SJCRH30 (cell line): ENCODE measurements at regions not wholly inside any gene's neighbourhood (a gene's known extent, or its start where the extent isn't known, plus 50 kb on each side); places are given as distances from the start of the nearest gene placed in this dataset.

Experiments
- DNase-seq, 2 experiments: peaks; one replicate each; pipeline ENCODE4 v3.0.0-alpha.2; 2015 to 2020
- H3K27ac ChIP-seq: fragments of 250-450 bp; sonication (Bioruptor Pico); 2 replicates; pipeline ENCODE4 v1.5.1; 2020; ENCODE audit warnings: mild to moderate bottlenecking, moderate library complexity
- H3K27me3 ChIP-seq: fragments of 250-450 bp; sonication (Bioruptor Pico); 2 replicates; pipeline ENCODE4 v1.5.1; 2020; ENCODE audit warnings: mild to moderate bottlenecking, moderate library complexity
- H3K36me3 ChIP-seq: fragments of 250-450 bp; sonication (Bioruptor Pico); 2 replicates; pipeline ENCODE4 v1.5.1; 2020; ENCODE audit warnings: mild to moderate bottlenecking, moderate library complexity
- H3K4me1 ChIP-seq: fragments of 250-450 bp; sonication (Bioruptor Pico); 2 replicates; pipeline ENCODE4 v1.5.1; 2020; ENCODE audit warnings: mild to moderate bottlenecking, moderate library complexity
- H3K4me3 ChIP-seq: fragments of 250-450 bp; sonication (Bioruptor Pico); 2 replicates; pipeline ENCODE4 v1.5.1; 2020; ENCODE audit warnings: mild to moderate bottlenecking, moderate library complexity
- H3K9me3 ChIP-seq: fragments of 250-450 bp; sonication (Bioruptor Pico); replicated peaks from 2 replicates; pipeline ENCODE4 v1.5.1; 2020; ENCODE audit warnings: mild to moderate bottlenecking, moderate library complexity

GRCh38 chr16:79366635-79367034 is 233.9 kb downstream of the MAF start:
- Histone ChIP-seq H3K9me3 (no peaks in the 10 kb centered on the region), H3K4me3 (no peak overlapping the region)

GRCh38 chr16:79365702-79366101 is 234.8 kb downstream of the MAF start:
- no peak overlapping the region for H3K4me3 ChIP-seq
- no peaks in the 10 kb centered on the region for H3K36me3 ChIP-seq
- no peaks in the 10 kb centered on the region for H3K27me3 ChIP-seq
- no peak overlapping the region for H3K27ac ChIP-seq
- DNase-seq: no peak
- H3K4me1 ChIP-seq: no peaks in the 10 kb centered on the region
- H3K9me3 ChIP-seq: no peaks in the 10 kb centered on the region

More at GRCh38 chr16:79366635-79367034, 233.9 kb downstream of the MAF start:
- H3K27me3 ChIP-seq: no peaks in the 10 kb centered on the region
- no peak overlapping the region for H3K27ac ChIP-seq
- no peaks in the 10 kb centered on the region for H3K36me3 ChIP-seq
- DNase-seq: no peak
- no peaks in the 10 kb centered on the region for H3K4me1 ChIP-seq

GRCh38 chr16:79363484-79363883 is 237.1 kb downstream of the MAF start:
- no peaks in the 10 kb centered on the region for H3K36me3 ChIP-seq
- H3K27me3 ChIP-seq: no peaks in the 10 kb centered on the region
- no peak overlapping the region for H3K4me3 ChIP-seq
- H3K4me1 ChIP-seq: no peaks in the 10 kb centered on the region
- no peak overlapping the region for H3K27ac ChIP-seq
- no peak for DNase-seq
- H3K9me3 ChIP-seq: no peaks in the 10 kb centered on the region

GRCh38 chr16:79363035-79363434 is 237.5 kb downstream of the MAF start:
- Histone ChIP-seq H3K27ac (no peak overlapping the region), H3K36me3 (no peaks in the 10 kb centered on the region), H3K9me3 (no peaks in the 10 kb centered on the region), H3K27me3 (no peaks in the 10 kb centered on the region), H3K4me3 (no peak overlapping the region), H3K4me1 (no peaks in the 10 kb centered on the region)
- no peak for DNase-seq

- Histone ChIP-seq H3K36me3 (no peaks in the 10 kb centered on the region), H3K27me3 (no peaks in the 10 kb centered on the region), H3K9me3 (no peaks in the 10 kb centered on the region), H3K27ac (no peak overlapping the region), H3K4me1 (no peaks in the 10 kb centered on the region), H3K4me3 (no peak overlapping the region)
- no peak for DNase-seq
Observed at GRCh38 chr16:79362300-79362970, 238.1 kb downstream of the MAF start.

GRCh38 chr16:79361132-79361751 is 239.3 kb downstream of the MAF start:
- no peak overlapping the region for H3K4me3 ChIP-seq
- no peaks in the 10 kb centered on the region for H3K4me1 ChIP-seq
- no peaks in the 10 kb centered on the region for H3K9me3 ChIP-seq
- H3K27ac ChIP-seq: no peak overlapping the region
- no peak for DNase-seq
- no peaks in the 10 kb centered on the region for H3K27me3 ChIP-seq
- no peaks in the 10 kb centered on the region for H3K36me3 ChIP-seq

- Histone ChIP-seq H3K9me3 (no peaks in the 10 kb centered on the region), H3K27ac (no peak overlapping the region), H3K4me3 (no peak overlapping the region), H3K4me1 (no peaks in the 10 kb centered on the region), H3K36me3 (no peaks in the 10 kb centered on the region), H3K27me3 (no peaks in the 10 kb centered on the region)
- DNase-seq: no peak
Observed at GRCh38 chr16:79360267-79360666, 240.3 kb downstream of the MAF start.

- H3K27me3 ChIP-seq: no peaks in the 10 kb centered on the region
- no peak overlapping the region for H3K4me3 ChIP-seq
- H3K36me3 ChIP-seq: no peaks in the 10 kb centered on the region
- no peak for DNase-seq
- no peak overlapping the region for H3K27ac ChIP-seq
- no peaks in the 10 kb centered on the region for H3K4me1 ChIP-seq
- H3K9me3 ChIP-seq: no peaks in the 10 kb centered on the region
Observed at GRCh38 chr16:79359082-79359481, 241.5 kb downstream of the MAF start.

GRCh38 chr16:79358188-79358587 is 242.3 kb downstream of the MAF start:
- no peaks in the 10 kb centered on the region for H3K36me3 ChIP-seq
- no peak overlapping the region for H3K4me3 ChIP-seq
- H3K4me1 ChIP-seq: no peaks in the 10 kb centered on the region
- H3K9me3 ChIP-seq: no peaks in the 10 kb centered on the region
- no peaks in the 10 kb centered on the region for H3K27me3 ChIP-seq
- no peak for DNase-seq
- no peak overlapping the region for H3K27ac ChIP-seq

- Histone ChIP-seq H3K27me3 (no peaks in the 10 kb centered on the region), H3K4me1 (no peaks in the 10 kb centered on the region)
- DNase-seq: no peak
Observed at GRCh38 chr16:79355600-79356358, 244.8 kb downstream of the MAF start.

GRCh38 chr16:79351927-79352326 is 248.6 kb downstream of the MAF start:
- no peak overlapping the region for H3K27ac ChIP-seq
- H3K27me3 ChIP-seq: no peaks in the 10 kb centered on the region
- H3K4me3 ChIP-seq: no peak overlapping the region
- H3K4me1 ChIP-seq: no peaks in the 10 kb centered on the region
- no peaks in the 10 kb centered on the region for H3K36me3 ChIP-seq
- H3K9me3 ChIP-seq: no peaks in the 10 kb centered on the region
- no peak for DNase-seq

More at GRCh38 chr16:79355600-79356358, 244.8 kb downstream of the MAF start:
- H3K36me3 ChIP-seq: no peaks in the 10 kb centered on the region
- H3K4me3 ChIP-seq: no peak overlapping the region
- no peaks in the 10 kb centered on the region for H3K9me3 ChIP-seq
- no peak overlapping the region for H3K27ac ChIP-seq

- Histone ChIP-seq H3K27ac (no peak overlapping the region), H3K4me3 (no peak overlapping the region), H3K27me3 (no peaks in the 10 kb centered on the region), H3K4me1 (no peaks in the 10 kb centered on the region), H3K36me3 (no peaks in the 10 kb centered on the region), H3K9me3 (no peaks in the 10 kb centered on the region)
- DNase-seq: no peak
Observed at GRCh38 chr16:79349803-79350202, 250.7 kb downstream of the MAF start.

GRCh38 chr16:79348521-79349306 is 251.8 kb downstream of the MAF start:
- no peak for DNase-seq
- Histone ChIP-seq H3K27me3 (no peaks in the 10 kb centered on the region), H3K27ac (no peak overlapping the region), H3K4me1 (no peaks in the 10 kb centered on the region), H3K36me3 (no peaks in the 10 kb centered on the region), H3K9me3 (no peaks in the 10 kb centered on the region), H3K4me3 (no peak overlapping the region)

- no peaks in the 10 kb centered on the region for H3K9me3 ChIP-seq
- no peak for DNase-seq
- no peaks in the 10 kb centered on the region for H3K4me1 ChIP-seq
- H3K4me3 ChIP-seq: no peak overlapping the region
- no peaks in the 10 kb centered on the region for H3K36me3 ChIP-seq
- H3K27ac ChIP-seq: no peak overlapping the region
- H3K27me3 ChIP-seq: no peaks in the 10 kb centered on the region
Observed at GRCh38 chr16:79347277-79347676, 253.3 kb downstream of the MAF start.

GRCh38 chr16:79339863-79340262 is 260.7 kb downstream of the MAF start:
- Histone ChIP-seq H3K27me3 (no peaks in the 10 kb centered on the region), H3K27ac (no peak overlapping the region), H3K4me1 (no peaks in the 10 kb centered on the region), H3K4me3 (no peak overlapping the region), H3K9me3 (no peaks in the 10 kb centered on the region), H3K36me3 (no peaks in the 10 kb centered on the region)
- DNase-seq: no peak
